HepG2 (cell line): ENCODE measurements at regions not wholly inside any gene's neighbourhood (a gene's known extent, or its start where the extent isn't known, plus 50 kb on each side); places are given as distances from the start of the nearest gene placed in this dataset.
A peak's percentile ranks its signal among the peaks of the same experiment; 100 is the strongest.

Experiments used
- CBX1 ChIP-seq: IDR thresholded peaks from one replicate; pipeline ENCODE4 v1.6.1; 2016; ENCODE audit warnings: antibody characterized with exemption, low read depth
- EEA1 ChIP-seq: sonication (generic); formaldehyde crosslinking; IDR thresholded peaks from 2 replicates; pipeline ENCODE4 v1.5.1; 2020; ENCODE audit warnings: mild to moderate bottlenecking, missing genetic modification reagents, borderline replicate concordance
- SMAD3 ChIP-seq: sonication (generic); formaldehyde crosslinking; IDR thresholded peaks from 2 replicates; pipeline ENCODE4 v1.4.0; 2020; ENCODE audit warnings: missing genetic modification reagents
- ZBTB40 ChIP-seq, 2 experiments: fragments of 450-650 bp in 1 of 2; sonication (generic) in 1 of 2; formaldehyde crosslinking in 1 of 2; IDR thresholded peaks; 2 replicates each; pipeline versions ENCODE4 v1.6.1 to v1.8.0; 2016 to 2022; ENCODE audit warnings: antibody characterized with exemption in 1 of 2, mild to moderate bottlenecking in 1 of 2, missing genetic modification reagents in 1 of 2
- ZXDC ChIP-seq: sonication (generic); formaldehyde crosslinking; IDR thresholded peaks from 2 replicates; pipeline ENCODE4 v1.5.0; 2020; ENCODE audit warnings: mild to moderate bottlenecking, missing genetic modification reagents
- TF ChIP-seq, protein P1 (sequence below): sonication (generic); formaldehyde crosslinking; IDR thresholded peaks from 2 replicates; pipeline ENCODE4 v1.5.0; 2020; ENCODE audit warnings: mild to moderate bottlenecking, missing genetic modification reagents
- TF ChIP-seq, protein P2 (sequence below): sonication (generic); formaldehyde crosslinking; IDR thresholded peaks from 2 replicates; pipeline ENCODE4 v1.5.1; 2020; ENCODE audit warnings: mild to moderate bottlenecking, missing genetic modification reagents, borderline replicate concordance

DNA sequence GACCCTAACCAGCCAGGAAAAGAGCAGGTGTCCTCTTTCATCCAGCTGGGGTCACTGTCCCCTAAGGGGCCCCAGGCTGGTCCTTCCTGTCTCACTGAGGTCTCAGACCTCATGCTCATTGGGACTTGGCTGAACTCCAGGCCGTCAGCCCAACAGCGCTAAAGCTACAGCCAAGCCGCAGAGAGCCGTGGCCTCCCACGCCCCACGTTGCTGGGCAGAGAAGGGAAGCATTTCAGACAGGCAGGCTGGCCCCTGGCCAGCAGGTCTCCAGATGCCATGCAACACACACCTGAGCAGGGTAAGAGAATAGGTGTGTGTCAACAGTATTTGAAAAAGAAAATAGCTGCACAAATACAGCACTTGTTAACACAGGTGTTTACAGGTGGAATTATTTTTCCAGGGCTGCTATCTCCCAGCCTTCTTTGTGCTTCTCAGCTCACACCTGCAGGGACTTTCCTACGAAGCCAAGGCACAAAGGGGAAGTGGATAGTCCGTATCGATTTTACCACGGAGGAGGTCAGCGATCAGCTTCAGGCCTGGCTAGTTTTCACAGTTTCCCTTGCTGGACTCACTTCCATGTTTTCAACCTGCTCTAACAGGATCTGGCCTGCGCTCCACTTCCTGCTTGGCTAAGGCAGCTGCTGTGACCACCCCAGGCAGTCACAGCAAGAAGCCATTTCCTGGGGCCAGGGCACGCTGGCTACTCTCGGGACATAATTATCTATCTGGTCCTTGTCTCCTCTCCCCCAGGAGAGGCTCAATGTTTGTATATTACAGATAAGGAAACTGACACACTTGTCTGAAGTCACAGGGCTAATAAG, 156.1 kb upstream of the ID2 start (continued):
- TF ChIP-seq SMAD3 (CRISPR knock-in tag) (peak; percentile 88; the same call in 1 of the 2 replicates), ZXDC (CRISPR knock-in tag) (no peak), ZBTB40 (IDR thresholded peaks at IDR 0.05) (no peak), ZBTB40 (CRISPR knock-in tag; IDR thresholded peaks at IDR 0.05) (peak; percentile 62; the same call in 1 of the 2 replicates), EEA1 (CRISPR knock-in tag) (peak; percentile 45; the same call in 1 of the 2 replicates), CBX1 (peak; percentile 66)
- TF ChIP-seq, protein P1, sequence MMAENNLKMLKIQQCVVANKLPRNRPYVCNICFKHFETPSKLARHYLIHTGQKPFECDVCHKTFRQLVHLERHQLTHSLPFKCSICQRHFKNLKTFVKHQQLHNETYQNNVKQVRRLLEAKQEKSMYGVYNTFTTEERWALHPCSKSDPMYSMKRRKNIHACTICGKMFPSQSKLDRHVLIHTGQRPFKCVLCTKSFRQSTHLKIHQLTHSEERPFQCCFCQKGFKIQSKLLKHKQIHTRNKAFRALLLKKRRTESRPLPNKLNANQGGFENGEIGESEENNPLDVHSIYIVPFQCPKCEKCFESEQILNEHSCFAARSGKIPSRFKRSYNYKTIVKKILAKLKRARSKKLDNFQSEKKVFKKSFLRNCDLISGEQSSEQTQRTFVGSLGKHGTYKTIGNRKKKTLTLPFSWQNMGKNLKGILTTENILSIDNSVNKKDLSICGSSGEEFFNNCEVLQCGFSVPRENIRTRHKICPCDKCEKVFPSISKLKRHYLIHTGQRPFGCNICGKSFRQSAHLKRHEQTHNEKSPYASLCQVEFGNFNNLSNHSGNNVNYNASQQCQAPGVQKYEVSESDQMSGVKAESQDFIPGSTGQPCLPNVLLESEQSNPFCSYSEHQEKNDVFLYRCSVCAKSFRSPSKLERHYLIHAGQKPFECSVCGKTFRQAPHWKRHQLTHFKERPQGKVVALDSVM, result peak; percentile 53; the same call in 1 of the 2 replicates
- TF ChIP-seq, protein P2, sequence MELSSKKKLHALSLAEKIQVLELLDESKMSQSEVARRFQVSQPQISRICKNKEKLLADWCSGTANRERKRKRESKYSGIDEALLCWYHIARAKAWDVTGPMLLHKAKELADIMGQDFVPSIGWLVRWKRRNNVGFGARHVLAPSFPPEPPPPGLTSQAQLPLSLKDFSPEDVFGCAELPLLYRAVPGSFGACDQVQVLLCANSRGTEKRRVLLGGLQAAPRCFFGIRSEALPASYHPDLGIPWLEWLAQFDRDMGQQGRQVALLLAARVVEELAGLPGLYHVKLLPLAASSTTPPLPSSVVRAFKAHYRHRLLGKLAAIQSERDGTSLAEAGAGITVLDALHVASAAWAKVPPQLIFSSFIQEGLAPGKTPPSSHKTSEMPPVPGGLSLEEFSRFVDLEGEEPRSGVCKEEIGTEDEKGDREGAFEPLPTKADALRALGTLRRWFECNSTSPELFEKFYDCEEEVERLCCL (CRISPR knock-in tag), result 0 out of 2 replicates have a peak, but pooled peaks have one; percentile 78
